ENCODE measurements at regions not wholly inside any gene's neighbourhood (a gene's known extent, or its start where the extent isn't known, plus 50 kb on each side); places are given as distances from the start of the nearest gene placed in this dataset.

- peaks cover 4% of the 10 kb centered on the region; the same call in 2 of the 3 replicates for H3K9me3 ChIP-seq (replicated peaks; ENCODE audit: control insufficient read depth, insufficient read depth, low read length)
- ATAC-seq: no peak
- no peaks in the 10 kb centered on the region for H3K36me3 ChIP-seq (ENCODE audit: control insufficient read depth in 2 of 2, insufficient read depth in 2 of 2, low read length in 1 of 2)
- POLR2A ChIA-PET: no interaction called here
- peaks cover 13% of the 10 kb centered on the region for H3K4me1 ChIP-seq (ENCODE audit: control insufficient read depth, insufficient read depth, low read length)
- SMC1A ChIA-PET (ENCODE audit: uncharacterized antibody, unreplicated experiment): interaction anchor here (0.8 kb wide), 1 partner anchor 21 kb away, joined by 3 read pairs; no protein-coding TSS in a partner anchor
- no peaks in the 10 kb centered on the region for H4K20me1 ChIP-seq (ENCODE audit: control insufficient read depth, insufficient read depth)
- TF ChIP-seq MEF2B (IDR thresholded peaks at IDR 0.05; ENCODE audit: partially characterized antibody, poor library complexity, severe bottlenecking) (no peak), YY1 (IDR thresholded peaks at IDR 0.05; ENCODE audit: low read depth, low read length) (no peak)
- CTCF ChIA-PET: interaction anchor here (1.1 kb wide), 1 partner anchor 45 kb away, joined by 3 read pairs; no protein-coding TSS in a partner anchor
- H3K27ac ChIP-seq (ENCODE audit: control insufficient read depth, insufficient read depth): no peak overlapping the region
- no peak for FAIRE-seq
- no peak overlapping the region for H3K4me3 ChIP-seq
- BruUV-seq (replicated peaks): no TSS peak
- H3K9ac ChIP-seq (ENCODE audit: control insufficient read depth, insufficient read depth, low read length): no peak overlapping the region
- in situ Hi-C loops (cut with MboI) (no loop called here), intact Hi-C loops (cut with micrococcal nuclease; ENCODE audit: unreplicated experiment) (no loop called here)
- no peaks in the 10 kb centered on the region for H3K79me2 ChIP-seq (ENCODE audit: control insufficient read depth, insufficient read depth, low read length)
- H3K27me3 ChIP-seq (replicated peaks in 1 of 2; ENCODE audit: control insufficient read depth in 2 of 2, insufficient read depth in 2 of 2, low read length in 1 of 2): no peaks in the 10 kb centered on the region
- RAD21 ChIA-PET (ENCODE audit: unreplicated experiment): interaction anchor here (0.6 kb wide), 2 partner anchors 34 to 1793 kb away, joined by 3 to 4 read pairs; no protein-coding TSS in a partner anchor
- no peak overlapping the region for H3K4me2 ChIP-seq (ENCODE audit: control insufficient read depth, insufficient read depth)
- H2AFZ ChIP-seq (ENCODE audit: control insufficient read depth, low read depth, low read length): no peak overlapping the region
- DNase-seq (ENCODE audit: low read depth, low spot score): no peak
- 28% methylated on average over 4 of the region's 4 CpGs for WGBS (ENCODE audit: insufficient coverage, insufficient replicate concordance, low lambda C conversion rate, missing lambda C conversion rate)
These were observed 154.5 kb downstream of the CD83 start for GRCh38 chr6:14271789-14272736.

- intact Hi-C loops (cut with micrococcal nuclease; ENCODE audit: unreplicated experiment): no loop called here
- H4K20me1 ChIP-seq (ENCODE audit: control insufficient read depth, insufficient read depth): no peaks in the 10 kb centered on the region
- no peaks in the 10 kb centered on the region for H3K36me3 ChIP-seq (ENCODE audit: control insufficient read depth in 2 of 2, insufficient read depth in 2 of 2, low read length in 1 of 2)
- H3K79me2 ChIP-seq (ENCODE audit: control insufficient read depth, insufficient read depth, low read length): no peaks in the 10 kb centered on the region
- ChIA-PET SMC1A (ENCODE audit: uncharacterized antibody, unreplicated experiment) (interaction anchor here (0.5 kb wide), 1 partner anchor 306 kb away, joined by 3 read pairs; no protein-coding TSS in a partner anchor), RAD21 (ENCODE audit: unreplicated experiment) (no interaction called here), CTCF (no interaction called here), POLR2A (no interaction called here)
- H3K9me3 ChIP-seq (replicated peaks; ENCODE audit: control insufficient read depth, insufficient read depth, low read length): peaks cover 4% of the 10 kb centered on the region; the same call in 2 of the 3 replicates
- BruUV-seq (replicated peaks): no TSS peak
- H3K9ac ChIP-seq (ENCODE audit: control insufficient read depth, insufficient read depth, low read length): no peak overlapping the region
- in situ Hi-C loops (cut with MboI): no loop called here
- no peaks in the 10 kb centered on the region for H3K27me3 ChIP-seq (replicated peaks in 1 of 2; ENCODE audit: control insufficient read depth in 2 of 2, insufficient read depth in 2 of 2, low read length in 1 of 2)
- H3K4me1 ChIP-seq (ENCODE audit: control insufficient read depth, insufficient read depth, low read length): peaks cover 19% of the 10 kb centered on the region
- 100% methylated on average over 1 of the region's 1 CpG for WGBS (ENCODE audit: insufficient coverage, insufficient replicate concordance, low lambda C conversion rate, missing lambda C conversion rate)
- H3K27ac ChIP-seq (ENCODE audit: control insufficient read depth, insufficient read depth): no peak overlapping the region
- H3K4me2 ChIP-seq (ENCODE audit: control insufficient read depth, insufficient read depth): no peak overlapping the region
- no peak overlapping the region for H2AFZ ChIP-seq (ENCODE audit: control insufficient read depth, low read depth, low read length)
- no peak for ATAC-seq
- TF ChIP-seq GABPA (IDR thresholded peaks at IDR 0.05; ENCODE audit: low read depth) (no peak), ZSCAN29 (IDR thresholded peaks at IDR 0.05) (no peak), ETV6 (conservative IDR thresholded peaks at IDR 0.05 in 1 of 2, IDR thresholded peaks at IDR 0.05 in 1 of 2; ENCODE audit: borderline replicate concordance in 1 of 2, low read depth in 1 of 2) (no peak), EGR1 (IDR thresholded peaks at IDR 0.05; ENCODE audit: borderline replicate concordance in 1 of 2, low read depth in 2 of 2, low read length in 2 of 2) (no peak), HDAC6 (IDR thresholded peaks at IDR 0.05; ENCODE audit: unreplicated experiment) (no peak)
- no peak overlapping the region for H3K4me3 ChIP-seq
- DNase-seq (ENCODE audit: low read depth, low spot score): no peak
- FAIRE-seq: no peak
These were observed 155.1 kb downstream of the CD83 start for GRCh38 chr6:14272737-14273085.

All from GM12878 (cell line).